GM12874 (cell line): ENCODE measurements at regions not wholly inside any gene's neighbourhood (a gene's known extent, or its start where the extent isn't known, plus 50 kb on each side); places are given as distances from the start of the nearest gene placed in this dataset.

ENCODE experiments used
- TF ChIP-seq, protein P1 (sequence below): IDR thresholded peaks from 2 replicates; pipeline ENCODE4 v1.5.1; 2011; ENCODE audit warnings: low read depth, mild to moderate bottlenecking, control low read depth, low read length, moderate library complexity; ENCODE audit not compliant: insufficient read depth

DNA sequence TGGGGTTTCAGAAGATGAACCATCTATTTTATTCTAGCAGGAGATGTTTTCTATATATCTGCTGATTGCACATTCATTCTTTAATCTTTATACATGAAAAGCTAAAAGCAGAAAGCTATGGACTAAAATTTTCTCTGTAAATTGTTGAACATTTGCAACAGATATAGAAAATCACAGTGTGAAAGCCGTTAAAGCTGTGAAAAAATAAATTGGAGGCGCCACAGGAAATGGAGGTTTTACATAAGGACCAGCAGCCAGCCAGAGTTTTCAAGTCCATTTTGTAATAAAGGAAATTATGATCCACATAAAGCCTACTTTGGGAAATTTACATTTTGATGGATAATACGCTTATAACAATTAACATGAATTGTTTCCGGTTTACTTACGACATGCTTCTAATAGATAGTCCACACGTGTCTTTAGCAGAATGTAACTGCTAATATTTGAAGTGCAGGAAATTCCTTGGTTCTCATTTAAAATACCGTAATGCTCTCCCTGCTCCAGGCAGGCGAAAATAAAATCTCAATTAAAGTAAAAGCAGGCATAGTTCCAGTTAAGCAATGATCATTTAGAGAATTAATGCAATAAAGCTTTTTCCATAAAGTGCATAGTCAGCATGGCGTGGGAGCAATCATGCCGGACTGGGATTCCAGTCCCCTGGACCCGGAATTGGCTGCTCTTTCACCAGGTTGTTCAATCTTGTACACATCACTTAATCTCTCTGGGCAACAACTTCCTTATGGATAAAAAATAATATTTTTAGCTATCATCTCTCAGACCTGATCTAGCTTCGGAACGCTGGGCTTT, 445.4 kb downstream of the ZNF608 start:
- TF ChIP-seq, protein P1, sequence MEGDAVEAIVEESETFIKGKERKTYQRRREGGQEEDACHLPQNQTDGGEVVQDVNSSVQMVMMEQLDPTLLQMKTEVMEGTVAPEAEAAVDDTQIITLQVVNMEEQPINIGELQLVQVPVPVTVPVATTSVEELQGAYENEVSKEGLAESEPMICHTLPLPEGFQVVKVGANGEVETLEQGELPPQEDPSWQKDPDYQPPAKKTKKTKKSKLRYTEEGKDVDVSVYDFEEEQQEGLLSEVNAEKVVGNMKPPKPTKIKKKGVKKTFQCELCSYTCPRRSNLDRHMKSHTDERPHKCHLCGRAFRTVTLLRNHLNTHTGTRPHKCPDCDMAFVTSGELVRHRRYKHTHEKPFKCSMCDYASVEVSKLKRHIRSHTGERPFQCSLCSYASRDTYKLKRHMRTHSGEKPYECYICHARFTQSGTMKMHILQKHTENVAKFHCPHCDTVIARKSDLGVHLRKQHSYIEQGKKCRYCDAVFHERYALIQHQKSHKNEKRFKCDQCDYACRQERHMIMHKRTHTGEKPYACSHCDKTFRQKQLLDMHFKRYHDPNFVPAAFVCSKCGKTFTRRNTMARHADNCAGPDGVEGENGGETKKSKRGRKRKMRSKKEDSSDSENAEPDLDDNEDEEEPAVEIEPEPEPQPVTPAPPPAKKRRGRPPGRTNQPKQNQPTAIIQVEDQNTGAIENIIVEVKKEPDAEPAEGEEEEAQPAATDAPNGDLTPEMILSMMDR = no peak

DNA sequence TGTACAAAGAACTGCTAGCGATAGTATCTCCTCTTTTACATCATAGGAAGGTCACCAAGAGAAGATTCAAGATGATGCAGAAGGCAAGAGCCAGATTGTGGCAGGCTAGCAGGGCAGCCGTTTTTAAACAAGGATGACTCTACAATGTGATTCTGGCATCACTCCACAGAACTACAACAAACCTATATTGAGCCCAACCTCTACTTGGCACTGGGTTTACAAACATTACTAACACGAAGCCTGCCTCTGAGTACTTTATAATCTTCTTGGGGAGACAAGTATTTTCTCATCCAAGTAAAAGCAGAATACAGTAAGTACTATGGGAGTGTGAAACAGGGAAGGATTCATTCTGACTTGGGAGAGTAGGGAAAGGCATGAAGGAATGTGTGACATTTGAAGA, 448.6 kb downstream of the ZNF608 start:
- TF ChIP-seq, protein P1 = no peak

DNA sequence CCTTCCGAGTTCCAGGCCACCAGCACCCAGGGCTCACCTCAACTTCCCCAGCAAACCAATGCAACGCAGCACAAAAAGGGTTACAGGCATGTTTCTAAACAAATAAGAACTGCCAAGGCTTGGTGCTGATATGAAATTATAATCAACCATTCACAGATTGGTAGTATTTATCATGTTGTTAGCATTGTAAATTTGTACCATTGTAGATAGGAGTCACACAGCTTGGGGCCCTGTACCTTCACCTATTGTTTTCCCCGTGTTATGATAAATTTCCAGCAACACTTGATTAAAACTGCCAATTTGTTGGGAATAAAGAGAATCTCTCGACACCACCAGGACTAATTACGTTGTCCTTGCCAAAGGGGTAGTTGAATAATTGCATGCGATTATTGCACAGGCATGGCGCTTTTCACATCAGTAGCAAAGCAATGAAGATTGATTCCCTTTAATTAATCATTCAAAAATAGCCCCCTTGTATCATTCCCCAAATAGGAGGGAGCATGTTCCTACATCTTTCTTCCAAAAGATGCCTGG, 454.1 kb downstream of the ZNF608 start:
- TF ChIP-seq, protein P1 = no peak

DNA sequence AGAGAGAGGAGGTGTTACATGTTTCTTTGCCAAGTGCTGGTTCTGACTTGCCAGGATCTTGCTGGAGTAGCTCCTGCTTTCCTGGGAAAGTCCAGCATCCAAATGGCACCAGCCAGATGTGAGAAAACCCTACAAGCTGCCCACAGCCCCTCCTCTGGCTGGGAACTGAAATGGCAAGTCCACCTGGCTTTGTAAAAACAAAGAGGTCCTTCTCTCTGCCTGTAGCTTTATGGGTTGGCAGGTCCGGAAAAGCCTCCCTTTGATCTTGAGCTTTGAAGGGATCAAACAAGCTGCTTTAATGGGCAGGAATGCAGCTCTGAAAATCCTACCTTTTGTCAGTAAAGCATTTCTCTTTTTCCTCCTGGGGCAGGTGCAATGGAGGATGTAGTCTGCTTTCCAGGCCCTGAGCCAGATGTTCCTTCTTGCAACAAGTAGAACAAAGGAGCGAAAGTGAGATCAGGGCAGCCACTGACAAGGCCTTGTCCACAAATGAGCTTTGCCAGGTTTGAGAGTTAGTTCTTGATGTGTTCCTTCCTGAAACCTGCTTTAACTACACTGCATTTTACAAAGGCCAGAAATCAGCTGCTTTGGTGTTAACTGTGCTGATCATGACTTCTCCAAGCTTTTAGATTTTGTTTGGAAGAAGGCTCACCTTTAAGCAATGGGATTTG, 456.7 kb downstream of the ZNF608 start:
- TF ChIP-seq, protein P1 = no peak

DNA sequence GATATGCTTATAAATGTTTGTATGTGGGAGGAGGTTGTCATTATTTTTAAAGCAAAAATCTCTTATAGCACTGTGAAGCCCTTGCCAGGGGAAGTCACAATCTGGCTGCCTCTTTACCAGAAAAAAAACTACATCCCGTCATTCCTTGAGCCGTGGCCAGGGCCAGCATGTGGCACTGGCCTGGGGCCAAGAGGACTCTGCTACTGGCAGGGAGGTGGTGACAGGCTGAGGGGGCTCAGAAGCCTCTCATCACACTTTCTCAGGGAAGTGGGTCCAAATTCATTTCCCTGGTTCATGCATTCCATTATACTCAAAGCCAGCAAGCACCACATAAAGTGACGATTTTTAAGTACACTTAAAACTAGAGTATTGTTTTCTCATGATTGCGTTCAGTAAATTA, 457.3 kb downstream of the ZNF608 start:
- TF ChIP-seq, protein P1 = no peak

DNA sequence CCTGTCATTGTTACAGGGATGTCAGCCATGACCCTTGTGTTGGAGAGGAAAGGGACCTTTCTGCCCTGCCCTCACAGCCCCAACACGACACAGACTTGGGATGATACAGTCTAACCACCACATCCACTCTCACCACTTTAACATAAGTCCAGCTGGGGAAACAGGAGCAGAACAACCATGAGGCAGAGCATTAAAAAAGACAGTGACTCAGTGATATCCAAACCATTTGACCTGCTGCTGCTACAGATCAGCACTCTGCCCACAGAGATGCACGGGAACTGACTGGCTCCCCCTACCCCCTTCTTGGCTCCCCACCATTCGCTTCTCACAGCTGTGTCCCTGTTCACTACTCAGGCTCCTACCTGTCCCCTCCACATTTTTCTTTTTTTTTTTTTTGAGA, 458.6 kb downstream of the ZNF608 start:
- TF ChIP-seq, protein P1 = no peak

DNA sequence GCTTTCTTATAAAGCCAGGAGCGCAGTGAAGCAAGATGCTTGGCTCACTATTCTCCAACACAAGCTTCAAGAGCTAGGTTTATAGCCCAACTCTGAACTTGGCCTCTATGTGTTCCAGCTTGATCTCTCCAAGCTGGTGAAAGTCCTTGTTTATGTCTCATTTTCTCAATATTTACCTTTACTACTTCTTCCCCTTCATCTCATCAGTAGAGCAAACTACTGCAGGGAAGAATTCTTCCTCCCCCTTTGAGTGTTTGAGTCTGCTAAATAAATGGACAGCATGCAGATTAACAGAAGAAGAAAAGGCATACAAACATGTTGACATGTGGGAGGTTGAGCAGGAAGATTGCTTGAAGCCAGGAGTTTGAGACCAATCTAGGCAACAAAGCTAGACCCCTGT, 460.7 kb downstream of the ZNF608 start:
- TF ChIP-seq, protein P1 = no peak
